ENCODE measurements at regions not wholly inside any gene's neighbourhood (a gene's known extent, or its start where the extent isn't known, plus 50 kb on each side); places are given as distances from the start of the nearest gene placed in this dataset.
A peak's percentile ranks its signal among the peaks of the same experiment; 100 is the strongest.
"Not testable (repeated sequence)": the region's sequence is repeated elsewhere in the genome, so short reads cannot be mapped to it uniquely, and the experiment has no call there.

GRCh38 chr5:122661496-122662180, 113.2 kb upstream of the SNX2 start:
- no peak for DNase-seq (ENCODE audit: insufficient read length, low spot score)
- peak; percentile 70 for FAIRE-seq

DNA sequence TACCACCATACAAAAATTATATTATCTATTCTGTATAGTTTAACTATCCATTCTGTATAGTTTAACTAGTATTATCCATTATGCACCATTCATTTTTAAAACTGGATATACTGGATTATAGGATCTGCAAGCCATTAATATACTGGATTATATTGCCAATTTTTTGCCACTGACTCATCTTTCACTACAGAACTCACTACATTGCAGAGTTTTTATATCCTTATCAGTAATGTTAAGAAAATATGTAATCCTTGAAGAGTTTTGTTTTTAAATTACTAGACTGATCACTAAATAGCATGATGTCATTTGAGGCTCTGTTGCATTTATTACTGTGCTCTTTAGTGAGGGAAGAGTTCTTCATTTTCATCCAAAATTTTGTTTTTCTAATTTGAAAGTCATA, 109.8 kb upstream of the SNX2 start:
- DNase-seq (ENCODE audit: insufficient read length, low spot score) (no peak), FAIRE-seq (no peak)
- TF ChIP-seq, protein P1, sequence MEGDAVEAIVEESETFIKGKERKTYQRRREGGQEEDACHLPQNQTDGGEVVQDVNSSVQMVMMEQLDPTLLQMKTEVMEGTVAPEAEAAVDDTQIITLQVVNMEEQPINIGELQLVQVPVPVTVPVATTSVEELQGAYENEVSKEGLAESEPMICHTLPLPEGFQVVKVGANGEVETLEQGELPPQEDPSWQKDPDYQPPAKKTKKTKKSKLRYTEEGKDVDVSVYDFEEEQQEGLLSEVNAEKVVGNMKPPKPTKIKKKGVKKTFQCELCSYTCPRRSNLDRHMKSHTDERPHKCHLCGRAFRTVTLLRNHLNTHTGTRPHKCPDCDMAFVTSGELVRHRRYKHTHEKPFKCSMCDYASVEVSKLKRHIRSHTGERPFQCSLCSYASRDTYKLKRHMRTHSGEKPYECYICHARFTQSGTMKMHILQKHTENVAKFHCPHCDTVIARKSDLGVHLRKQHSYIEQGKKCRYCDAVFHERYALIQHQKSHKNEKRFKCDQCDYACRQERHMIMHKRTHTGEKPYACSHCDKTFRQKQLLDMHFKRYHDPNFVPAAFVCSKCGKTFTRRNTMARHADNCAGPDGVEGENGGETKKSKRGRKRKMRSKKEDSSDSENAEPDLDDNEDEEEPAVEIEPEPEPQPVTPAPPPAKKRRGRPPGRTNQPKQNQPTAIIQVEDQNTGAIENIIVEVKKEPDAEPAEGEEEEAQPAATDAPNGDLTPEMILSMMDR (IDR thresholded peaks at IDR 0.05; ENCODE audit: insufficient read depth, missing control alignments) = no peak

More at GRCh38 chr5:122661496-122662180, 113.2 kb upstream of the SNX2 start:
- TF ChIP-seq, protein P1 (IDR thresholded peaks at IDR 0.05; ENCODE audit: insufficient read depth, missing control alignments) = no peak

GRCh38 chr5:122668552-122668951, 106.3 kb upstream of the SNX2 start:
- FAIRE-seq (no peak), DNase-seq (ENCODE audit: insufficient read length, low spot score) (no peak)
- TF ChIP-seq, protein P1 (IDR thresholded peaks at IDR 0.05; ENCODE audit: insufficient read depth, missing control alignments) = no peak

DNA sequence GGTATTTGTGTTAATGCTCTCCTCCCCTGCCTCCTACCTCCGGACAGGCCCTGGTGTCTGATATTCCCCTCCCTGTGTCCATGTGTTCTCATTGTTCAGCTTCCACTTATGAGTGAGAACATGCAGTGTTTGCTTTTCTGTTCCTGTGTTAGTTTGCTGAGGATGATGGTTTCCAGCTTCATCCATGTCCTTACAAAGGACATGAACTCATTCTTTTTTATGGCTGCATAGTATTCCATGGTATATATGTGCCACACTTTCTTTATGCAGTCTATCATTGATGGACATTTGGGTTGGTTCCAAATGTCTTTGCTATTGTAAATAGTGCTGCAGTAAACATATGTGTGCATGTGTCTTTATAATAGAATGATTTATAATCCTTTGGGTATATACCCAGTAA, 105.2 kb upstream of the SNX2 start:
- DNase-seq (ENCODE audit: insufficient read length, low spot score); FAIRE-seq: not testable (repeated sequence)

- FAIRE-seq (no peak), DNase-seq (ENCODE audit: insufficient read length, low spot score) (no peak)
- TF ChIP-seq, protein P1 (IDR thresholded peaks at IDR 0.05; ENCODE audit: insufficient read depth, missing control alignments) = no peak
Measured at GRCh38 chr5:122673343-122673742, 101.5 kb upstream of the SNX2 start.

DNA sequence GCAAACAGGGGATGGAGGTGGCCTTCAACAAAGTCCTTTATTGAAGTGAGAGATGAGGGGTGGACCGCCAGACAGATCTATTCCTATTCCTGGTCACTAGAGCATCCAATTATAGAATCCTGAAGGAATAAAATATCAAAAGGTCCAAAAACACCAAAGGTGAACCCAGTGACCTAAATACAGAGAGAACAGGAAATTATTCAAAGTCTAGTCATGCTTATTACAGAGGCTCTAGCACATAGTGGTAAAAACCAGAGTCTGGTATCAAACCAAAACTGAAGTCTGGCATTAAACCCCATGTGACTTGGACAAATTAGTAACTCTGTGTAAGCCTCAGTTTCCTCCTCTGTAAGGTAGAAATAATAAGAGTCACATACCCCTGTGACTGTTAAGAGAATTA, 100.5 kb upstream of the SNX2 start:
- FAIRE-seq (no peak), DNase-seq (ENCODE audit: insufficient read length, low spot score) (no peak)
- TF ChIP-seq, protein P1 (IDR thresholded peaks at IDR 0.05; ENCODE audit: insufficient read depth, missing control alignments) = no peak

- no peak for FAIRE-seq
- TF ChIP-seq, protein P1 (IDR thresholded peaks at IDR 0.05; ENCODE audit: insufficient read depth, missing control alignments) = peak; percentile 21
Measured at GRCh38 chr5:122680623-122681350, 94.1 kb upstream of the SNX2 start.

More at GRCh38 chr5:122680623-122681350, 94.1 kb upstream of the SNX2 start:
- no peak for DNase-seq (ENCODE audit: insufficient read length, low spot score)

Data from D721Med (cell line).